ENCODE measurements at regions not wholly inside any gene's neighbourhood (a gene's known extent, or its start where the extent isn't known, plus 50 kb on each side); places are given as distances from the start of the nearest gene placed in this dataset.

GRCh38 chr2:226383461-226383860, 416.2 kb downstream of the IRS1 start:
- no peak for DNase-seq (ENCODE audit: low read depth in 2 of 2)

DNA sequence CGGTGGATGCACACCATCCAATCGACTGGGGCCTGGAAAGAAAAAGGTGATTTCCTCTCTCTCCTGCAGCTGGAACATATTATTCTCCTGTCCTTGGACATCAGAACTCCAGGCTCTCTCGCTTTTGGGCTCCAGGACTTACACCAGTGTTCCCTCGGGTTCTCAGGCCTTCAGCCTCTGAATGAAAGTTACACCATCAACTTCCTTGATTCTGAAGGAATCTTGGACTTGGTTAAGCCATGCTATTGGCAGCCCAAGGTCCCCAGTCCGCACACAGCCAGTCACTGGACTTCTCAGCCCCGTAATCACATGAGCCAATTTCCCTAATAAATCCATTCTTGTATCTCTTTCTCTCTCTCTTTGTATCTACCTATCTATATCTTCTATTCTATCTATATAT, 418.9 kb downstream of the IRS1 start:
- no peak for DNase-seq (ENCODE audit: low read depth in 2 of 2)

GRCh38 chr2:226378753-226379705, 420.6 kb downstream of the IRS1 start:
- no peak for DNase-seq (ENCODE audit: low read depth in 2 of 2)

- DNase-seq (ENCODE audit: low read depth in 2 of 2), result no peak
Measured at GRCh38 chr2:226376516-226377180, 423.0 kb downstream of the IRS1 start.

DNA sequence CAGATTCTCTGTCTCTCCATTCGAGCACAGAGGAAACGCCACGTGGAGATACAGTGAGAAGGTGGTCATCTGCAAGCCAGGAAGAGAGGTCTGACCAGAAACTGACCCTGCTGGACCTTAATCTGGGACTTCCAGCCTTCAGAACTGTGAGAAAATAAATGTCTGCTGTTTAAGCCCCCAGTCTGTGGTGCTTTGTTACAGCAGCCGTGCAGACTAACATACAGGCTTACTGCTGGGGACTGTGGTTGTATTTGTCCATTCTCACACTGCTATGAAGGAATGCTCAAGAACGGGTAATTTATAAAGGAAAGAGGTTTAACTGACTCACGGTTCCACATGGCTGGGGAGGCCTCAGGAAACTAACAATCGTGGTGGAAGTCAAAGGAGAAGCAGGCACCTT, 432.7 kb downstream of the IRS1 start:
- DNase-seq (ENCODE audit: low read depth in 2 of 2), result no peak

- DNase-seq (ENCODE audit: low read depth in 2 of 2), result no peak
Measured at GRCh38 chr2:226364217-226364616, 435.4 kb downstream of the IRS1 start.

DNA sequence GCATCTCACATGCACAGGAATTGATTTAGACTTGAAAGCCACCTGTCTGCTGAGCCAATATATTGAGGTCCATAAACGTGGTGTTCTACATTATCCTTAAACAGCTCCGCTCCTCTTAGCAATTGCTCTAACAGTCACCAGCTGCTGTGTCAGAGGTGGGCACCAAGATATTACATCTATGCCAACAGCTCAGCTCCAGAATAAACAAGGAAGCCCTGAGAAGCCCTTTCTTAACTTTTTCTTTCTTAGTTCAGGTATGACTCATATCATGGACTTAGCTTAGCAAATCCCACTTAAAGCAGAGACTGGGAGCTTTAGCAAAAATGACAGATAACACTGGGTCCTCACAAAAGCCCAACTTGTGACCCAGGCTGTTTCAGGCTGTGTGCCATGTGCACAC, 436.6 kb downstream of the IRS1 start:
- no peak for DNase-seq (ENCODE audit: low read depth in 2 of 2)

GRCh38 chr2:226360658-226361057, 439.0 kb downstream of the IRS1 start:
- DNase-seq (ENCODE audit: low read depth in 2 of 2), result no peak

DNA sequence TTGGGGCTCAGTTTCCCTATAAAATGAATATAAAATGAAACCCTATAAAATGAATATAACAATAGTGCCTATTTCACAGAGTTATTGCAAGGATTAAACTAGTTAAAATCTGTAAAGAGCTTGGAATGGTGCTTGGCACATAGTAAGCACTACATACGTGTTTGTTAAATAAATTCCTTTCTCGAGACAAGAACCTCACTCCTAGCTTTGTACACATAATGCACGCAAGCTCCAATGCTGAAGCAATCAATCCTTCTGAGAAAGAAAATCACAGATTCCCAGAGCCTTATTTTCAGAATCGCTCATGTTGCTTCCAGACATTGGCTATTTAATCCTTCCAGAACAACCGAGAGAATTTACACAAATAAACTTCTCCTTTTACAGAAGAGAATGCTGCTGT, 440.9 kb downstream of the IRS1 start:
- no peak for DNase-seq (ENCODE audit: low read depth in 2 of 2)

DNA sequence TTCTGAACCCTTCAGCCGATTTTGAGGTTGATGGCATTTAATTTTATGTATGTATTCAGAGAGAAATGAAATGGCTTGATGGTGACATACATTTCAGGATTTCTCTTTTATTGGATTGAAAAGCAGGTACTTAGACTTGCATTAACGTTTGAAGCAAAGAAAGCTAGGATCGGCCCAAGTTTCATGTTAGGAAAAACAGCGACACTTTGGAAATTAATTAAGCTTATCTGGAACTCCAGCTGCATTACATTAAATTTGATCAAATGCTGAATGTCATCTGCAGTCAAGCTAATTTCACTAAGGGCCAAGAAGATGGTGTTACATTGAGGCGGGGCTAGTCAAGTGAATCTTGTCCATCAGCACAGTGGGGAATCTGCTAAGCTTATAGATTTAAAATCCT, 441.8 kb downstream of the IRS1 start:
- no peak for DNase-seq (ENCODE audit: low read depth in 2 of 2)

- DNase-seq (ENCODE audit: low read depth in 2 of 2), result no peak
Measured at GRCh38 chr2:226355600-226355999, 444.0 kb downstream of the IRS1 start.

DNA sequence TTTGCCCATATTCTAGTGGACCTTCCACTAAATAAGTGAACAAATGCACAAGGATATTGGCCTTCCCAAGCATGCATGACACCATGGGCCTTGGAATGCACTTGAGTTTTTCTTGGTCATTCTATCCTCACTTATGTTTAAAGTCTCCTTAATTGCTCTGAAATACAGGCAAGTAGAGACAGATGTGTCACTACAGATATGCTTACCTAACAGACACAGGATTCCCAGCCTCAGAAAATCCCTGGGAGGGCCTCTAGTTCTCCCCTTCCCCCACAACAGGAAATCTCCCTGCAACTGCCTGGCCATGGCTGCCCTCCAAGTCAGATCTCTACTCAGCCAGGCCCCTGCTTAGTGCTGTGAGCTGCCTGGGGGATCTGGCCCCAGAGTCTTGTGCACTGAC, 445.2 kb downstream of the IRS1 start:
- DNase-seq (ENCODE audit: low read depth in 2 of 2), result no peak

DNA sequence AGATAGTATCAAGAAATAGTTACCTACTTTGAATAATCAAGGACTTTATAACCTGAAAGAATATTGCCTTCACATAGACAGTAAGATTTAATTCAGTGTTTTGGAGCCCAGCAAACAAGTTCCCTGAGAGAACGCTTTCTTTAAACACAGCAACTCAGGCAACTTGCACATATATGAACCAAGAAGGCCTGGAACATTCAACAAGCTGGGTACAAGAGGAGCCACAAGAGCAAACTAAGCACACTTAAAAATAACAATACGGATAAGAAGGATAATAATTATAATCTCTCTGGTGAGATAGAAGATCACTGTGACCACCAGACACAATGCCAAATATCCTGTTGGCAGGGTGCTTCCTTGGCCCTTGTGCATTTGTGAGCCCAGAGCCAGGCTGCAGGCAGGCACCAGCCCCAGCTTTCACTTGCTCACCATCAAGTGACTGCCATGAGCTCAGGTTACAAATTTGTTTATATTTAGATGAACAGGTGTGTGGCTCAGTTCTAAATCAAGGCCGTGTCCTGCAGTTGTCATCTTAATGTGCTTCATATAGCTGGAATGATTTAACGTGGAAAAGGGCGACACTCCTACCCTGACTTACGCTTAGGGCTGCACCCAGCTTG, 446.6 kb downstream of the IRS1 start:
- DNase-seq (ENCODE audit: low read depth in 2 of 2), result no peak

- no peak for DNase-seq (ENCODE audit: low read depth in 2 of 2)
Measured at GRCh38 chr2:226351711-226352110, 447.9 kb downstream of the IRS1 start.

GRCh38 chr2:226339616-226340015, 460.0 kb downstream of the IRS1 start:
- no peak for DNase-seq (ENCODE audit: low read depth in 2 of 2)

- no peak for DNase-seq (ENCODE audit: low read depth in 2 of 2)
Measured at GRCh38 chr2:226338825-226339224, 460.8 kb downstream of the IRS1 start.

DNA sequence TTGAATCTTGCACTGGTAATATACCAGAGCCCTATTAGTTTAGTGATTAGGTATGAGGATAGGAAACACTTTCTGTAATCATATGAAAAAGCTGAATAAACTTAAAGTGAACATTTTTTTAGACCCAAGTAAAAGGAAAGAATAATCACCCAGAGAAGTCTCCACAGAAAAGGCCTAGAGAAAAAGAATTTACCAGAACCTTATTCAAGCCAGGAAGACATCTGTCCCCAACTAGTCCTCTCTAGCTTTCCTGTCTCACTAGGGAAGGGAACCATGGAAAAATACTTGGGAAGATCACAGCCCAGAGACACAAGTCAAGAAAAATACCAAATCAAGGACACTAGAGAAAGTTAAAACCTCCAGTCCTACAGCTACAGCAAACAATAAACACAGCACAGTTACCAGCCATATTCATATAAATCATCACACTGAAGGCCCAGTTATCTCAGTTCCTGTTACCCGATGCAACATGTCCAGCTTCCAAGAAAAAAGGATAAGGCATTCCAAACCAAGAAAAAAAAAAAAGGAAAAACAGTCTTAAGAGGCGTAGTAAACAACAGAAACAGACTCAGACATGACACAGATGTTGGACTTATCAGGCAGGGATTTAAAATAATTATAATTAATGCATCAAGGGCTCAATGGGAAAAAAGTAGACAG, 461.5 kb downstream of the IRS1 start:
- DNase-seq (ENCODE audit: low read depth in 2 of 2), result no peak

DNA sequence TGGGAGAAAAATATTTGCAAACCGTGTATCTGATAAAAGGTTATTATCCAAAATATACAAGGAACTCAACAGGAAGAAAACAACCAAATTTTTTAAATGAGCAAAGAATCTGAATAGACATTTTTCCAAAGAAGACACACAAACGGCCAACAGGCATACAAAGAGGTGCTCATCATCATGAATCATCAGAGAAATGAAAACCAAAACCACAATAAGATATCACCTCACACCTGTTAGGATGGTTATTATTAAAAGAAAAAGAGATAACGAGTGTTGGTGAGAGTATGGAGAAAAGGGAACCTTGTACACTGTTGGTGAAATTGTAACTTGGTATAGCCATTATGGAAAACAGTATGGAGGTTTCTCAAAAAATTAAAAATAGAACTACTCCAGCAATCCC, 463.3 kb downstream of the IRS1 start:
- DNase-seq (ENCODE audit: low read depth in 2 of 2), result no peak

DNA sequence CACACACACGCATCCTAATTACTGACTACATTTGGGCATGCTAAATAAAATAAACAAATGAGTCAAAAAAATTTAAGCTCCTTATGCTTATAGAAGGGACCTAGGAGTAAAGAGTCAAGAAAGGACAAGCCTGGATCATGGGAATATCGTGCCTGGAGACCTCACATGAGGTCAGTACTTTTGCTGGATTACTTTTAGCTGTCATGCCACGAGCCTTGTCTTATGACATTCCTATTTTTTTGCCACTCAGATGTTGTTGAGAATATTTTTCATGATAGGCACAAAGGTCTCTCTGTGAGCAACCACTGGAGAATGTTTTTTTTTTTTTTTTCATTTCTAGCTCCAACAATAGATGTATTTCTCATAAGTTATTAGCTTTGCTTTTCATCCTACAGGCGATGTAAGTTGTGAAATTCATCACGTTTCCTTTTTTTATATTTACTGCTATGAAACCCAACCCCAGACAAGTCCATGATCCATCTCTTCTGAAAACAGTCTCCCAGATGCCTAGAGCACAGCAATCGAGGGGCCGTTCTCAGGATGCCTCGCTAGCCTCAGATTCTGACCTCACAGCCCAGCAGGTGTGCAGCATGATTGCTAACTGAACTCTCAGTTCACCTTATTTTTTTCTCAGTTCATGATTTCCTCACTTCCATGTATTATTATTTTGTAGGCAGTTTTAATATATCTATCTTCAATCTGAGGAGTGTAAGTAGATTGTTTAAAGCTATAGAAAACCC, 464.5 kb downstream of the IRS1 start:
- no peak for DNase-seq (ENCODE audit: low read depth in 2 of 2)

DNA sequence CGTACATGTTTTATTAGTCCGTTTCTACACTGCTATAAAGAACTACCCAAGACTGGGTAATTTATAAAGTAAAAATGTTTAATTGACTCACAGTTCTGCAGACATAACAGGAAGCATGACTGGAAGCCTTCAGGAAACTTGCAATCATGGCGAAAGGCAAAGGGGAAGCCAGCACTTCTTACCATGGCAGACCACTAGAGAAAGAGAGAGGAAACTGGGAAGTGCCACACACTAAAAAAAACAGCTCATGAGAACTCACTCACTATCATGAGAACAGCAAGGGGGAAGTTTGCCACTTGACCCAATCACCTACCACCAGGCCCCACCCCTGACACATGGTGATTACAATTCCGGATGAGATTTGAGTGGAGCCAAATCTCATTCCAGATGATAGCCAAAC, 466.2 kb downstream of the IRS1 start:
- no peak for DNase-seq (ENCODE audit: low read depth in 2 of 2)

DNA sequence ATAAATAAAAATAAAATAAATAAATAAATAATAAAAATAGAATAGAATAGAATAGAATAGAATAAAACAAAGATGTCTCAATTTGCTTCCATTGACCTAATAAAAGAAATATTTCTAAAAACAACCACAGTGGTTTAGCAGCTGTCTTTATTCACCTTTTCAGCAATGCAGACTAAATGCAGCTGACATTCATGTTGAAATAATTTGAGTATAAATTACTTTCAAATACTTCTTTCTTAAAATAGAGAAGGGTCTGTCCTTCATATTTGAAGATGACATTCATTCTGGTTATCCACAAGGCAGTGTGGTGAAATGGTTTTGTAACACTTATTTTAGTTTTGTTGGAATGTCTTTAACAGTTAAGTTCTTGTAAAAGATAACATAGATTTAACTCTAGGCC, 469.4 kb downstream of the IRS1 start:
- no peak for DNase-seq (ENCODE audit: low read depth in 2 of 2)

DNA sequence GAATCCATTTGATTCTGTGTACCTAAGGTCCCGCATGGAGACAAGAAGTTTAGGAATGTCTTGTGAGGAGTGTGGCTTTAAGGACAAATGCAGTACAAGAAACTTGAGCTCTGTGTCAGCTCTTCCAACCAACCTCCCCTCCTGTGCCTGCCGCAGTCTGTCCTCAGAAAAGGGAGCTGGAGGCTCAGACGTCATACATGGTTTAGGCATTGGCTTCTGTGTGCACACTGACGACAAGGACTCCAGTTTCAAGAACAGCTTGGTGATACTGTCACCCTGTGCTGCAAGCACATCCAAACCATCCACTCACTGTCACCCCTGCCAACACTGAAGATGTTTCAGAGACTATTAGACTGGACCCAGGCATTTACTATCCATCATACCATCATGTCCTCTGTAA, 470.4 kb downstream of the IRS1 start:
- no peak for DNase-seq (ENCODE audit: low read depth in 2 of 2)

Measured in stimulated activated CD4-positive, alpha-beta T cell treated with anti-CD3 and anti-CD28 coated beads, Interleukin-12 subunit alpha, Interleukin-12 subunit beta, amount 100 ng/mL, for 24 hours (primary cell).